GM12874 (cell line): ENCODE measurements at regions not wholly inside any gene's neighbourhood (a gene's known extent, or its start where the extent isn't known, plus 50 kb on each side); places are given as distances from the start of the nearest gene placed in this dataset.

Experiments
- CTCF ChIP-seq: IDR thresholded peaks from 2 replicates; pipeline ENCODE4 v1.5.1; 2011; ENCODE audit warnings: low read depth, mild to moderate bottlenecking, control low read depth, low read length, moderate library complexity; ENCODE audit not compliant: insufficient read depth

GRCh38 chr22:44611880-44612496 lies 90.0 kb upstream of the PRR5 start:
- no peak for TF ChIP-seq CTCF

DNA sequence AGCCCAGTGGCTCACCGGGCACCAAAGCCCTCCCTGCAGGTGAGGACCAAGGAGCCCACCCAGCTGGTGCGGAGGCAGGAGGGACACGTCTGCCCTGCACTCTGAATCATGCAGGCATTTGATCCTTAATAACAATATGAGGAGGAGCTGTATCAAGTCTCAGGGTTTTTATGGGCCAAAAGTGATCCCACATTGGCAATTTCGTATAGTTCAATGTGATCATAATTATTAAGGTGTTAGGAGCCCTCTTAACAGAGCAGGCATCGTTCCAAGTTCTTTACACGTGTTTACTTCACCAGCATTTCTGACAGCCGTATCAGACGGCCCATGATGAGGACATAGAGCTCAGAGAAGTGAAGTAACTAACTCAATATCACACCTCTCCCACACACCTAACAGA lies 91.9 kb upstream of the PRR5 start:
- no peak for TF ChIP-seq CTCF

DNA sequence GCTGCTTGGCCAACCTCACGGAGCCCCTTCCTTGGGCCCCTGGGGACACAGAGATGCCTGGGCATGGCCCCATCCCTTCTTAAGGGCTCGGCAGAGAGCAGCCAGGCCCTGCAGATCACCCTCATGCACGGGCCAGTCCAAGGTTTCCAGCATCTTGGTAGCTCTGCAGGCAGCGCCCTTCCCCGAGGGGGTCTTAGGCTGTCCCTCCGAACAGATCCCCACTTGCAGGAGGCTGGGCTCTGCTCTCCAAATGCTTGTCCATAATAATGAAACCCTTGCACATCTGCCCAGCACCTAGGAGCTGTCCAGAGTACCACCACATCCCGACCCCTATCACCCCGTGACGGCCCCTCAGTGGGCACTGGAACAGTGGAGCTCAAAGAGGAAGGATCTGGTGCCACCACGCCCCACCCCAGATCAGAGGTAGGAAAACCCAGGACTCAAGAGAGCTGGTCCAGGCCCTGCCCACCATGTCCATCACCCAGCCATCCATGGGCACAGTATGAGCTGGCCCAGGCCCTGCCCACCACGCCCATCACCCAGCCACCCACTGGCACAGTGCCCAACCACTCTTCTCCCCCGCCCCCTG lies 92.5 kb upstream of the PRR5 start:
- no peak for TF ChIP-seq CTCF

DNA sequence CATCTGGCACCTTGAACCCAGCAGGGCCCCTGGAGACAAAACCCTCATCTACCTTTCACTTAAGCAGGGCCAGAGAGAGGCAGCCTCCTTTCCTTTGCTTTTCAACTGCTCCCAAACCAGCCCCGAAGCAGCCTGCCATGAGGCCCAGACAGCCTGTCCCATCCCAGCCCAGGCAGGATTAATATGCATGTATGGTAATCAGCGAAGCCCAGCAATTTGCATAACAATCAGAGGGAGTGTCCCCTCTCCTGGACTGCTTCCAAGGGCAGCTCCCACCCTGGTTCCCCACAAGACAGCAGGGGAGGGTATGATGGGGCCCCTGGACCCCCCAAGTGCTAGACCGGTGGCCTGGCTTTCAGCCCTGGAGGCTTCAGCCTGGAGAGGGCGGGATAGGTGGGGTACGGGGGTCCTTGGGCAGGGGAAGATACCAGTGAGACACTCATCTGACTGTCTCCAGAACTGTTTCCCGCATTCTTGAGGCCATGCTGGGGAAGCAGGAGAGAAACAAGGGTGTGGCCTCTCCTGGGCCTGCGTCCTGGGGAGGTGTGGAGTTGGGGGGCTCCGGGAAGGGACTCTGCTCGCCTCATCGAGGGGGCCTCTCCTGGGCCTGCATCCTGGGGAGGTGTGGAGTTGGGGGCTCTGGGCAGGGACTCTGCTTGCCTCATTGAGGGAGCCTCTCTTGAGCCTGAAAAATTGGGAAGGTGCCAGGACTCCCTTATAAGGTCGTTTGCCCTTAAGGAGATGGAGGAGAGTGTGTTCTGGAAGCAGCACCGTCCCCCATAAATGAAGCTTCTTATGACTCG lies 93.2 kb upstream of the PRR5 start:
- no peak for TF ChIP-seq CTCF

DNA sequence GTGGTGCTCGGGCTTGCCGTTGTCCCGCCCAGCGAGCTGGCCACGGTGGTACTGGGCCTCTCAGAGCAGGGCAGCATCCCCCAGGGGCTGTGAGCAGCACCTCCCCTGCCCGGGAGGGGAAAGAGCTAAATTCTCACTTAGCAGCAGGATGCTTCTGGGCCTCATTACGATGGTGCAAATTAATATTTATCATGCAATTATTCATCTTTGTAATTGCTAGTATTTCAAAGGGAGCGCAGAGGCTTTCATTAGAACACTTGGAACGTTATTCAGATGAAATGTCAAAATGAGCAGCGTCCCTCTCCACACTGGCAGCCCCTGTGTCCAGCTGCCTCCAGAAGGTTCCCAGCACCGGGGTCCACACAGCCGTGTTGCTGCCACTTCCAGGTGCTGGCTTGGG lies 95.9 kb upstream of the PRR5 start:
- TF ChIP-seq CTCF = no peak

DNA sequence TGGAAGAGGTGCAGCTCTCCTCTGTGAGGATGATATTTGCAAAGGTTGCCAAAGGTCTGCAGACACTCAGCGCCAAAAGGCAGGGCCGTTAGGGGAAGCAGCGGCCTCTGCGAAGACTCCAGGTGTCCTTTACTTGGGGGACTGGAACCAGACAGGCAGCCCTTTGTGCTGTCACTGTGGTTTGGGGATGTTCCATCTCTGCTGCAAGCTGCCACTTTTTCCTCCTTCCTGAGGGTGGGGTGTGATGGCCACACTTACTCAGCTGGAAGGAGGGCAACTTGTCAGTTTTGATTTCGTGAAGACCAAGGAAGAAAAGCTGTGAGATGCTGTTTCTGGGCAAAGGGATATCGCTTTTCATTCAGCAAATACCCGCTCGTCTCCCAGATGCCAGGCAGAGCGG lies 96.5 kb upstream of the PRR5 start:
- no peak for TF ChIP-seq CTCF

- TF ChIP-seq CTCF = no peak
Observed at GRCh38 chr22:44604991-44605390, 97.0 kb upstream of the PRR5 start.
